Activated CD8-positive, alpha-beta memory T cell treated with anti-CD3 and anti-CD28 coated beads, Interleukin-2, amount 50 U/mL, for 1 hour (primary cell): ENCODE measurements at regions not wholly inside any gene's neighbourhood (a gene's known extent, or its start where the extent isn't known, plus 50 kb on each side); places are given as distances from the start of the nearest gene placed in this dataset.

Experiments used
- DNase-seq: peaks from one replicate; pipeline ENCODE4 v3.0.0-alpha.2; 2020; ENCODE audit errors: extremely low read depth

DNA sequence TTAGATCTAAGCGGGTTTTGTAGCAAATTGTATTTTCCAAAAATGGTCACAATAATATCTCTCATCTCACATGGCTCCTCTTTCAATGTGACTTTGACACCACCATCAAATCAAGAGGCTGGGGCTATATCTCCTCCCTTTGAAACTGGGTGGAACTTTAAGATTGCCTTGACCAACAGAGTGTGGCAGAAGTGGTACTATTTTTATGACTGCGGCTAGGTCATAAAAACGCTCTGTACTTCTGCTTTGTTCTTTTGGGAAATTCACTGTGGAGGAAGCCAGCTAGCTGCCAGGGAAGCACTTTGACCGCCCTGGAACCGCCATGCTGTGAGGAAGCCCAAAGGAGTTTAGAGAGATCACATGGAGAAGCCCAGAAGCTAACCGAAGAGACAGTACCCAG lies 50.7 kb upstream of the ACOT11 start:
- DNase-seq, result no peak

DNA sequence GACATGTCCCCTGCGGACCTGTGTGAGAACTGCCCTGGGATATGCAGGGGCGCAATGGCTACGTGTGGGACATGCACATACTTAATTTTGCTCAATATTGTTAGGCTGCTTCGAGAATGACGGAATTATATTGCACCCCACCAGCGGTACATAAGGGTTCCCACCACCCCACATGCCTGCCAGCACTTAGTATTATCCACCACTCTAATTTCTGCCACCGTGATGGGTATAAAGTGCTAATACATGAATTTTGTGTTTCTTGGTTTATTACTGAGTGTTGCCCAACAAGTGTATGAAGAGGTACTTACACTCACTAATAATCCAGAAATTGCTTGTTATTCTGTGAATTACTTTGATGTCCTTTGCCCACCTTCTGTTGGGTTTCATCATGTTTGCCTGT lies 52.1 kb upstream of the ACOT11 start:
- no peak for DNase-seq

DNA sequence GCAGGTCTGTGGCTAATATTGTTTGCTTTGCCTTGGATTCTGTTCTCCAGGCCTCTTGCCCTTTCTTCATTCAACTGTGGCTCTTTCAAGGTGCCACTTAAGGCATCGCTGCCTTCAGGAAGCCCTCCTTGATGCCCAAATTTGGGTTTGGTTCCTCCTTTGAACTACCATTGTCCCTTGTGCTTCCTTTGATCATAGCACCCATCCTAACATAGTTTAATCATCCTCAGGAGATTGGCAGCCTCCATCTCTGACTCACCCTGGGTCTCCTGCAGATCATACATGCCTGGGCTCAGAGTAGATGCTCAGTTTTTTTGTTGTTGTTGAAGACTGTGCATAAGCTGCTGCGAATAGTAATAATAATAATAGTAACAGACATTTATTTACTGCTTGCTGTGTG lies 54.4 kb upstream of the ACOT11 start:
- DNase-seq, result no peak

DNA sequence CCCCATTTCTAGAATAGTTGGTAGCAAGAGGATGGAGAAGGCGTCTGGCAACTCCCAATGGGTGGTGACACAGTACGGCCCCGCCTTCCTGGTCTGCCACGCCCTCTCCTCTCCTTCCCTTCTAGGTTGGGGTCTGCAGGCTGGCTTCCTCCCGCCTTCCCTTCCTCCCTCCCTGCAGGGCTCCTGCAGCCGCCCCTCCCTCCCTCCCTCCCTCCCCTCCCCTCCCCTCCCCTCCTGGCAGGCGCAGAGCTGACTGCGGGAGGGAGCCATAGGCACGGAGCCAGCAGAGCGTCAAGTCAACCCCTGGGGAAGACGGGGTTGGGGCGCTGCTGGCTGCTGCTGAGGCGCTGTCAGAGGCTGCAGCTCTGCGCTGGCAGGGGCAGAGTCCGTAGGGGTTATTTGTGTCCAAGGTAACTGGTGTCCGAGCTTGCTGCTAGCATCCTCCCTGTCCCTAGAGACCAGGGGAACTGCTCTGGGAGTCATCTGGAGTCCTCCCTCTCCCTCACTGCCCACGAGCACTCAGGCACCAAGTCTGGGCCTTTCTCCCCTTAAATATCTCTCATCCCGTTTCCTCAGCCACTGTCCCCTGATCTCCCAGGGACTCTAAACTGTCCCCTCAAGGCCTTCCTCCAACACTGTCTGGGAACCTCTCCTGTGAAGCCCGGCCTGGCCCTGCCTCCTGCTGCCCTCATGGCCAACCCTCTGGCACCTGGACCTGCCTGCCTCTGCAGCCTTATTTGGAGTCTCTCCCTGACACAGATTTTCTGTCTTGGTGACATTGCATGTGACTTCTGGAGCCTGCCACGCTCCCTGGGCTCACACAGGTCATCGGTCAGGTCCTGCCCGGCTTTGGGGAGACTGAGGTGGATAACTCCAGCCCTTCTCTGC lies 57.4 kb upstream of the ACOT11 start:
- DNase-seq, result no peak

DNA sequence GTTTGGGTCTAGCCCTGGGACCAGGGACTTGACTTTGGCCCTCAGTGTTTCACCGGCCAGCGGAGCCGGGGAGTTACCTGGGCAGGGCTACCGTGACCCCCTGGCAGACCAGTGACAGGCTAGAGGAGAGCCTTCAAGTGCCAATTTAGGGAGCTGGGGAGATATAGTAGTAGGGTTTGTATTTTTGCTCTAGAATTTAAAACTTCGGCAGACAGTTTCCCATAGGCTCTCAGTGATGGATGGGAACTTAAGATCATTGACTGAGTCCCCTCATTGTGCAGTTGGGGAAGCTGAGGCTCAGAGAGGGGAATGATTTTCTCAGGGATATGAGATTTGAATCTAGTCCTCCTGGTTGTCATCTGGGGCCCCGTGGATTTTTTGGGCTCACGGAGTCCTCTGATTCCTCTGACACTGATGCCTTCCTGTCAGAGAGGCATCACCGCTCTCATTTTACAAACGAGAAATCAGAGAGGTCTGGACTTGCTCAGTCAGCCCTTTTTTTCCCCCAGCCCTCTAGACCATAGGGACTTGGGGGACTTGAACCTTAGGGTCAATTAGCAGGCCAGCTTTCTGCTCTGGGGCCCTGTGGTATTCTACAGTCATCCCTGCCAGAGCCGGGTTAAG lies 58.3 kb upstream of the ACOT11 start:
- no peak for DNase-seq

DNA sequence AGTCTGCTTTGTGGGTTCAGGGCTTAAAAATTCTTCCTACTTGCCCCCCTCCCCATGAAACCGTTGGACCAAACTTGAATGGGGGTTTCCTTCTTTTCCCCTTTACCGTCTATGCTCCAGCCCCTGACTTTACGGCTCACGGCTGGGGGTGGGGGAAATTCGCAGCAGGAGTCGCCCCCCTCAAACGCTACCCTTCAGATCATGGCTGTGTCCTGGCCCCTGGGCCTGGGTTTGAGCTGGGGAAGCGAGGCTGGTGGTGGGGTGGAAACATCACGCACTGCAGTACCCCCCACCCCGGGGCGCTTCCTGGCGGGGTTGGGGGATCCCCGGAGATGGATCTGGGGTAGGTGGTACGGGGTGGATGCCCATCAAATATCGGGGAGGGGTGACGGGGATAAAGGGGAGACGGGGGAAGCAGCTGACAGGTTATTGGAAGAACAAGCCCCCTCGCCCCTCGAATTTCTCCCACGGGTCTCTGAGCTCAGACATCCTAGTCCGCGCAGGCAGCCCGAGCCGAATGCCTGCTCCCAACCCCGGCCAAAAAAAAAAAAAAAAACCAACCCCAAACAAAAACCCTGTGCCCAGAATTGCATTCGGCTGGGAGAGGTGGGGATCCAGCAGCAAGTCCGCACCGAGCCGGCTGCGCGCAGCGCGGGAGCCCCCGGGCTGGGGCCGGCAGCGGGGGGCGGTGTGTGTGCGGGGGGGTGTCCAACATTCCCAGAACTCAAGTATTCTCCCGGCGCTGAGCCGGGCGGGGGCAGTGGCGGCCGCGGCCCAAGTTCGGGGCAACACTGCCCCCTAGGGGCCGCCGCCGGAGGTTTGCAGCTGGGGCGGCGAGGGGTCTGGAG lies 59.0 kb upstream of the ACOT11 start:
- no peak for DNase-seq

DNA sequence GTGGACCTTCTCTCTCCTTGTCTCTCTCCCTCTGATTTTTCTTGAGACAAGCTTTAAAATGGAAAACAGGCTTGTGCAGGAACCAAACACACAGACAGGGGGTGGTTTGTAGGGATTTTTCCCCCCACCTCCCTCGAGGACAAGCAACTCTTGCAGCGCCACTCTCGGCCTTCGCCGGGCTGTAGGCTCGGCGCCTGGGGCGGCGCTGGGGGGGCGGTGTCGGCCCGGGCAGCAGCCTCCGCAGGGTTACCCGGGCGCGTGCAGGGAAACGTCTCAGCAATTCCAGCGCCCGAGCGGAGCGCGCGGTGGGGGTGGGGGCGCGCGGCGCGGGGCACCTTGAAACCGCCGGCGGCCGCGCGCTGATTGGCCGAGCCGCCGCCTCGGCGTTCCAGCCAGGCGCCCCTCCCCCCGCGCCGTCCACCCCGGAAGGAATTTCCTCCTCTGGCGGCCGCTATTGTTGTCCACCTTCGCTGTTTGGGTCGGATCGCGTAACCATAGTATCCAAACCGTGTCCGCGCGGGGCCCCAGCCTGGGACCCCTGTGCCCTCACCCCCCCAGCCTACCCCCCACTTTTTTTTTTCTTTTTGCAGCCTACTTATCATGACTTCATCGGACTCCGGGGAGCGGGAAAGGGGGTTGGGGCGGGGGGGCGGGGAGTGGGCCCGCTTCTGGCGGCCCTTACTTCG lies 59.8 kb upstream of the ACOT11 start:
- peak; percentile 27 for DNase-seq

DNA sequence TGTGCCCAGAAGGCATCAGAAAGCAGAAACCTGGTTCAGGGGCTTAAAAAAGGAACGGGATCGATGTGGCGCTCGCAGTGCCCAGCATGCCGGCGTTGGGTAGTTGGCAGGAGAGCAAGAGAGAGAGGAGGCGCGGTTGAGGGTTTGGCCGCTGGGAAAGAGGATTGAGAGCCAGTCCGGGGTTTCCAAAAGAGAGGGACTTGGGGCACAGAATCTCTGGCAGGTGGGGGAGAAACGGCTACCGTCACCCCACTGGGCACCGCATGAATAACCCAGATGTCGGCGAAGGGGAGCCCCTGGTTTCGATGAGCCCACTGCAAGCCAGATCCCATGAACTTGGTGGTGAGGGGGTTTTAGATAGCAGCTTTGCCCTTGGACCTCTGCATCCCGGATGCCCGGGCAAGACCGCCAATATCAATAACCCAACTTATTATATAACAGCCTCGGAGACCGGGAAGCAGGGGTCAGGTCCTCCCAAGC lies 60.4 kb upstream of the ACOT11 start:
- no peak for DNase-seq

DNA sequence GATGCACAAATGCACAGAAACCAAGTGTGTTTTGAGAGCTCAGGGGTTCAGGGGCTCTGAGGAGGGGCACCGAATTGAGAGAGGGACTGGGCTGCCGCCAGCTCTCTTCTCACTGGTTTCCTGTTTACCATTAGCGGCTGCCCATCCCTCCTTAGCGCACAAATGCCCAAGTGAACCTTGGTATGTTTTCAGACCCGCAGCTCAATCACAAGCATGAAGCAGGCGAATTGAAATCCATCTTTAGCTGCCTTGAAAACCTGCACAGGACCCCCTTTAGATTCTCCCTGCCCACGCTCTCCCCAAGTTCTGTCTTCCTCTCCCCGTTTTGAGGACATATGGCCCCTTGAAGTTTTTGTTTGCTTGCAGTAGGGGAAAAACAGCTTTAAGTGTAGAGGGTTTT lies 61.1 kb upstream of the ACOT11 start:
- DNase-seq, result no peak

DNA sequence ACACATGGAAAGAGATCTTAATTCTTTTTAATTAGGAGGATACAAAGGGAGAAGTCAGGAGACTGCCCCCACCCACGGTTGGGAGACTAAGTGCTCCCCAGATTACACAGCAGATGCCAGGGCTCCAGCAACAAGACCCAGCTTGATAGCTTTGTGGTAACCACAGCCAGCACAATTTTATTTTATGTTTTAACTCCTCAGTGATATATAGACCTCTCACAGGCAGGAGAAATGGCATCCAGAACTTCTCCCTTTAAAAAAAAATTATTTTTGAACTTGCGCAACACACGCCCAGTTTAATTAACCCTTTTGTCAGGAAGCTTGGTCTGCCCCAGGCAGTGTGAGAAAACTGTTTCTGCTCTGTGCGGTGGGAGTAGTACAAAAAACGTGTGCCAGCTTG lies 62.6 kb upstream of the ACOT11 start:
- DNase-seq, result no peak

DNA sequence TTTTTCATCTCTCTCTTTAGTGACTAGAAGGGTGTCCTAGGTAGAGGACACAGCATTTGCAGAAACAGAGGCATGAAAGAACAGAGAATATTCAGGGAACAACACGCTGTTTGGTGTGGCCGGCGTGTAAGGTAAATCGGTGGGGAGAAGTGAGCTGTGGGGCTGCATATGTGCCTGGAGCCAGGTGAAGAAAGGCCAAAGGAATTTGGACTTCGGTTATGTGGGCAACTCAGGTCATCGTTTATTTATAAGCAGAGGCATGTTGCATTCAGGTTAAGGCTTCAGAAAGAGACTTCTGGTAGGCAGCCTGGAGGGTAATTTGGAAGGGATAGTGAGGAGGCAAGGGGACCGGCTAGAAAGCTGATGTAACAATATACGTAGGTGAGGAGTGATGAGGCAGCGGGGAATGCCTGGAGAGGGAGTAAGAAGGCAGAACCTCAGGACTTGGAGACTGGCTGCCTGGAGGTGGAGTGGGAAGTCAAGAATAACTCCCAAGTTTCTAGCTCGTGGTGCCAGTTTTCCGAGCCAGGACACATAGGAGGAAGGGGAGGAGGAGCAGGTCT lies 64.1 kb upstream of the ACOT11 start:
- no peak for DNase-seq

DNA sequence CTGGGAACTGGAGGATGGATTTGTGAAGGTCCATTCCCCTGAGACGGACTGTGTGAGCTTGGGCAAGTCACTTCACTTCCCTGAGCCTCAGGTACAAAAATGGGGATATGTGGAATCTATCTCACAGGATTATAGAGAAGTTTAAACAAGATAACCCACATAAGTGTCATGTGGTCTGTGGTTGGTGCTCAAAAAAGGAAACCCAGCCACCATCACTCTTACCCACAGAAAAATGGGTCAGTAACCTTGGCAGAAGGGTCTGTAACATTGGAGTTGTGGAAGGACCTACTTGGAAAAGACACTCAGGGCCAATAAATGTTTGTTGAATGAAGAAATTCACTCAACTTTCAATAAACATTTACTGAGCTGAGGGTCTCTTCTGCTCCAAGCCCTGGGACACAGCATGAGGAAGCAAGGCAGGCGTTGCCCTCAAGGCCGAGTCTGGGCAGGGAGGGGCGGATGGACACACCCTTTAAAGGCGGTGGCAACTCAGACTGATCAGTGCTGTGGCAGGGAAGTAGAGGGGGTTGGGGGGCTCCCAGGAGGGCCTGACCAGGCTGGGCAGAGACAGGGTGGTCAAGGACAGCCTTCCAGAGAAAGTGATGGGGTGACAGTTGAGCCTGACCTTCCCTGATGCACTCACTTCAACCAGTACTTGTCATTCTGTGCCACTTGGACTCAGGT lies 66.7 kb upstream of the ACOT11 start:
- no peak for DNase-seq

DNA sequence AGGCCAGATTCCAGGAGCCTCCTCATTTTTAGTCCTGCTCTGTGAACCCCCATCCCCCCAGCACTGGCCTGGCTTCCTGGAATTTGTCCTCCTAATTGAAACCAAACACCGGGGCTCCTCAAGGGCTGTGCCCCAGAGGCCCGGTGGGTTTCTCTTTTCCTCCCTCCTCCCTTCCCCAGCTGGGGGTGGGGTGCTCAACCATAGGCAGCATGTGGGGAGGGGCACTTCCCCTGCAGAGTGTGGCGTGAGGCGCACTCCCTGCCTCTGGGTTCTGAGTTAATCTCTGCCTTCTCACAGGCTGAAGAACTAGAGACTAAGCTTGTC lies 67.5 kb upstream of the ACOT11 start:
- no peak for DNase-seq

DNA sequence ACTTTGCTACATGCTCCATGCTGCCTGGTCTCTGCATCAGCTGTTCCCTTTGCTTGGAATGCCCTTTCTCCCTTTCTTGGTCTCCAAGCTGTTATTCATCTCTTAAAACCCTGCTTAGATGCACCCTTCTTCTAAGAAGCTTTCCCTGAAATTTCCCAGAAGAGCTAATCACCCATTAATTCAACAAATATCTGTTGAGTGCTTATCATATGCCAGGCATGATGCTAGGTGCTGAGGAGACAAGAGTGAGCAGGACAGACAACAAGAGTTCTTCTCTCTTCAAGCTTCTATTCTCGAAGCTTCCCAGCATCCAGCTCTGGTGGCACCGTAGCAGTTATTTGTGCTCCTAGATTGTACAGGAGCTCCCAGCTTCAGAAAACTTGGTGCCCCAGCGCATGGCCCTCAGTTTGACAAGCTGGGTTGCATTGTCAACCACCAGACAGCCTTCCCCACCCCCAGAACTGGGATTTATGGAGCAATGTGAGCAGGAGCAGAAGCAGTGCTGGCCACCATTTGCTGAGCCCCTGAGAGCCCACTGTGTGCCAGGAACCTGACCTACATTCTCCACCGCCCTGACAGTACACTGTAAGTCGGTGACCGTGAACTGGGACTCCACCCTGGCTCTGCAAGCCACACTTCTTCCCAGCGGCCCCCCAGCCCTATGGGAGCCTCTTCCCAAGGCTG lies 68.0 kb upstream of the ACOT11 start:
- no peak for DNase-seq

DNA sequence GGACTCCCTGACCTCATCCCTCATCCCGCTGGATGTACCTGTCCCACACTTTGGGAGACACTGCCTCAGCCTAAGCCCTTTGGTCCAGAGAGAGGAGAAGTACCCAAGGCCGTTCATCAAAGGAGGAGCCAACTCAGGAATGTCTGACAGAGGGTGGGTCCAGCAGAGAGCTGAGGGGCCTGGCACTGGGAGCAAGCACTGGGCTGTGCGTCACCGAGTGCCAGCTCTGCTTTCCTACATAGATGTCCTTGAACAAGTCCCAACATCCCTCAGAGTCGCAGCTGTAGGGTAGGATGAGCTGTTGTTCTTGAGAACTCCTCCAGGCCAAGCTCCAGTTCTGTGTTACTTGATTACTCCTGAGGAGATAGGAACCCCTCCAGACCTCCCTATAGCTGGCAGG lies 68.8 kb upstream of the ACOT11 start:
- DNase-seq, result no peak

DNA sequence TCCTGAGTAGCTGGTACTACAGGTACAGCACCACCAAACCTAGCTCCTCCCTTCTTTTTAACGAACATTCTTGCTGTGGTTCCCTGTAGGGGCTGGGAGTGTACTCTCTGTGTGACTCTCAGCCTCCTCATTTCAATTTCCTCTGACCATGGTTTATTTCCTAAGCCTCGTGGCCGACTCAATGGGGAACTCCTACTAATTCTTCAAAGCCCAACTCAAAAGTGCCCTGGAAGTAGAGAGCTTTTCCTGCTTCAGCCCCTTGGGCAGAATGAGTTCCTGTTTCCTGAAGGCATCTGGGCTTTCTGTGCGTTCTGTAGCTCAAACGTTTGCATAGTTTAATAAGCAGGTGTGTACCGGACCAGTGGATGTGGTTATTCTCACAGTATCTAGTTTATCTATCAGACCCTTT lies 70.9 kb upstream of the ACOT11 start:
- DNase-seq, result no peak

DNA sequence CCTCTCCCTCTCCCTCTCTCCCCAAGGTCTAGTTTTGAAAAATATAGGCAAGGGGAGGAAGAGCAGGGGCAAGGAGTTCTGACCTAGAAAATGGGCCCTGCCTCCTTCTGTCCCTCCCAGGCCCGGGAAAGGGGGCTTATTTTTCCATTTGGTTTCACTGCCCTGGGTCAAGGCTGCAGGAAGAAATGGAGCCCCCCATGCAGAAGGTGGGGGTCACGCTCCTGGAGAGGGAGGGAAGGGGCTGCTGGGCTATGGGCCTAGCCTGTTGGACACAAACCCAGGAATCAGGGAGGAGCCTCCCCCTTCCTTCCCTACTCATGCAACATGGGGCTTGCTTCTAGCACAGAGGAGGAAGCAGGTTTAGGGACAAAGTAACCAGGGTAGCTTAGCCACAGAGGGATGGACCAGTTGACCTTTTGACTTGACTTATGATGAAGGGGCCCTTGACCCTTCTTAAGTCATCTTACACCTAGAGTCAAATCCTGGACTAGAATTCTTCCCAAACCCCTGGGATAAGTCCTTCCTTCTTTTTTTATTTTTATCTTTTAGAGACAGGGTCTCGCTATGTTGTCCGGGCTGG lies 70.4 kb upstream of the SSBP3 start:
- no peak for DNase-seq

DNA sequence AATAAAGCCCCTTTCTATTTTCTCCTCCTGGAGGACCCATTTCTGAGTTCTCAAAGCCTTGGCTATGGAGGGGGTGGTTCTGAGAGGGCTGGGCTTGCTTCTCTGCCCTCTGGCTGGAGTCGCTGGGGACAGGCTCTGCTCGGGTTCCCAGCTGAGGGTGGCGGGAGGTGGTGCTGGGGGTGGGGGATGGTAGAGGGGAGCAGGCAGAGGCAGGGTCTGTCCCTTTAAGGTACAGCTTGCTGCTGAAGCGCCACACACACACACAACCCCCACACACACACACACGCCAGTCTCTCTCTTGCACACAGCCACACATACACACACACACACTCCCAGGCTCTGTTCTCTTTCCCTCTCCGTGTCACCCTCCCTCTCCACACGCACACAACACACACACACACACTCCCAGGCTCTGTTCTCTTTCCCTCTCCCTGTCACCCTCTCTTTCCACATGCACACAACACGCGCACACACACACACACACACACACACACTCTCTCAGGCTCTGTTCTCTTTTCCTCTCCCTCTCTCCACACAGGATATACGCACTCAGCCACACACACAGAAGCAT lies 69.8 kb upstream of the SSBP3 start:
- no peak for DNase-seq

DNA sequence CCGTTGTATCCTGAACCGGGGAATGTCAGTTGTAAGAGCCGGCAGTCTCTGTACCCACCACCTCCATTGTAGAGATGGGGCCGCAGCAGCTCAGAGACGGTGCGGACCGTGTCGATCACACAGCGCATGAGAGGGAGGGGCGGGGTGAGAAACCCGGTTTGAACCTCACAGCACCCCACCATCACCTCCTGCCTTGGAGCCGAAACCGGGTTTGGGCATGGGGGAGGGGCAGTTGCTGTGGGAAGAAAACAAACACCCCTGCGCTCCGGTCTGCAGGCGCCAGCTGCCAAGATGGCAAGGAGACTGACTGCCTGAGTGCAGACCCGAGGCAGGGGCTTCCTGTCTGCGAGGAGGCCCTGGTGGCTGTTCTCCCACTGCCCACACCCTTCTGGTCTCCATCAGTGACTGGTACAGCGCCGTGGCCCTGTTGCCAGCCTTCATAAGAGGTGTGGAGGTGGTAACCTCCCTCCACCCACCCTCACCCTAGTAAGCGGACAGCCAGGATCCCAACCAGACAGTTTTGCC lies 69.2 kb upstream of the SSBP3 start:
- no peak for DNase-seq
